ENCODE measurements at regions not wholly inside any gene's neighbourhood (a gene's known extent, or its start where the extent isn't known, plus 50 kb on each side); places are given as distances from the start of the nearest gene placed in this dataset.

DNA sequence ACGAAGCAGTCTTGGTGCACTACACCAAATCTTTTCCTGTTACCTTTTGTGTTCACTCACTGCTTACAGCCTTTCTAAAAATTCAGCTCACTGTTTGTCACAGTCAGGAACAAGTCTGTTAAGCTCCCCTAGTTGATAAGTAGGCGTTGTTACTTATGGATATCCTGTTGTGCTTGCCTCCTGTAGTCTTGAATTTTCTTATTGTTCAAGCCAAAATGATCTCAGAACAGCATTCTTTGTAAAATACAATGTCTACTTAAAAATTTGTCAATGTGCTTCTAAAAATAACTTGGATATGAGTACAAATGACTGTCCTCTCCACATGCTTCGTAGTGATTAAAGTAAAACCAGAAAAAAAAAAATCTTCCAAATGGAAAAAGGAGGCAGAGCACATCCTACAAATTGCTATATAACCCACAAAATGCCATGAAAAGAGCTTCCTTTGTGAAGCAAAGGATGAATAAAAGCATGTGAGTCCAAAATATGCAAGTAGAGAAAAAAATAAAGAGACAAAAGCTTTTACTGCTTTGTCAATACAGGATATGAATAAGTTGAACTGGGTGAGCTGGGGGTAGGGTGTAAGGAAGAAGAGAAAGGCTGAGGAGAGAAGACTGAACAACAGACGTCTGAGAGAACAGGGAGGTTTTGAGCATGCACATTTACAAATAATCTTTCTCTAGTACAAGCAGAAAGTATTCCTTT is 228.9 kb upstream of the ADGRL4 start:
- TF ChIP-seq, protein P1, sequence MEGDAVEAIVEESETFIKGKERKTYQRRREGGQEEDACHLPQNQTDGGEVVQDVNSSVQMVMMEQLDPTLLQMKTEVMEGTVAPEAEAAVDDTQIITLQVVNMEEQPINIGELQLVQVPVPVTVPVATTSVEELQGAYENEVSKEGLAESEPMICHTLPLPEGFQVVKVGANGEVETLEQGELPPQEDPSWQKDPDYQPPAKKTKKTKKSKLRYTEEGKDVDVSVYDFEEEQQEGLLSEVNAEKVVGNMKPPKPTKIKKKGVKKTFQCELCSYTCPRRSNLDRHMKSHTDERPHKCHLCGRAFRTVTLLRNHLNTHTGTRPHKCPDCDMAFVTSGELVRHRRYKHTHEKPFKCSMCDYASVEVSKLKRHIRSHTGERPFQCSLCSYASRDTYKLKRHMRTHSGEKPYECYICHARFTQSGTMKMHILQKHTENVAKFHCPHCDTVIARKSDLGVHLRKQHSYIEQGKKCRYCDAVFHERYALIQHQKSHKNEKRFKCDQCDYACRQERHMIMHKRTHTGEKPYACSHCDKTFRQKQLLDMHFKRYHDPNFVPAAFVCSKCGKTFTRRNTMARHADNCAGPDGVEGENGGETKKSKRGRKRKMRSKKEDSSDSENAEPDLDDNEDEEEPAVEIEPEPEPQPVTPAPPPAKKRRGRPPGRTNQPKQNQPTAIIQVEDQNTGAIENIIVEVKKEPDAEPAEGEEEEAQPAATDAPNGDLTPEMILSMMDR (IDR thresholded peaks at IDR 0.05 in 8 of 11, conservative IDR thresholded peaks at IDR 0.05 in 3 of 11) = no peak
- no peak for TF ChIP-seq POLR2AphosphoS5 (IDR thresholded peaks at IDR 0.05)
